ENCODE measurements at regions not wholly inside any gene's neighbourhood (a gene's known extent, or its start where the extent isn't known, plus 50 kb on each side); places are given as distances from the start of the nearest gene placed in this dataset.

DNA sequence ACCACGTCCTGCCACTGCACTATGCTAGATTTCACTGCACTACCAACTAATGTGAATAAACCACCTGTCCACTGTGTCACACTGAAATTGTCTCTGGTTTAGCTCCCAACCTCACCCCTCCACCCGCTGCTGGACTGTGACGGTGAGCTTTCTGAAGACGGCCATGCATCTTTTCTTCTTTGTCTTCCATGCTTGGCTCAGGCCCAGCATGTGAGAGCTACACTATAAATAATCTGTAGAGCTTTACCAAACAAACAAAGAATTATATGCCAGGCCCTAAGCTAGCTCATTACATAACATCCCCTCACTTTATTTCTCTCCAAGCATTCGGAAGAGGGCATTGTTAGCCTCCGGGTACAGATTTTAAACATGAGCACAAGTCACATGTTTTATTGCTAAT lies 633.2 kb downstream of the TNS3 start:
- no peak for TF ChIP-seq POLR2A (IDR thresholded peaks at IDR 0.05)
- TF ChIP-seq, protein P1, sequence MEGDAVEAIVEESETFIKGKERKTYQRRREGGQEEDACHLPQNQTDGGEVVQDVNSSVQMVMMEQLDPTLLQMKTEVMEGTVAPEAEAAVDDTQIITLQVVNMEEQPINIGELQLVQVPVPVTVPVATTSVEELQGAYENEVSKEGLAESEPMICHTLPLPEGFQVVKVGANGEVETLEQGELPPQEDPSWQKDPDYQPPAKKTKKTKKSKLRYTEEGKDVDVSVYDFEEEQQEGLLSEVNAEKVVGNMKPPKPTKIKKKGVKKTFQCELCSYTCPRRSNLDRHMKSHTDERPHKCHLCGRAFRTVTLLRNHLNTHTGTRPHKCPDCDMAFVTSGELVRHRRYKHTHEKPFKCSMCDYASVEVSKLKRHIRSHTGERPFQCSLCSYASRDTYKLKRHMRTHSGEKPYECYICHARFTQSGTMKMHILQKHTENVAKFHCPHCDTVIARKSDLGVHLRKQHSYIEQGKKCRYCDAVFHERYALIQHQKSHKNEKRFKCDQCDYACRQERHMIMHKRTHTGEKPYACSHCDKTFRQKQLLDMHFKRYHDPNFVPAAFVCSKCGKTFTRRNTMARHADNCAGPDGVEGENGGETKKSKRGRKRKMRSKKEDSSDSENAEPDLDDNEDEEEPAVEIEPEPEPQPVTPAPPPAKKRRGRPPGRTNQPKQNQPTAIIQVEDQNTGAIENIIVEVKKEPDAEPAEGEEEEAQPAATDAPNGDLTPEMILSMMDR (IDR thresholded peaks at IDR 0.05), result no peak
- TF ChIP-seq POLR2AphosphoS5 (IDR thresholded peaks at IDR 0.05; ENCODE audit: insufficient read depth in 1 of 2, low read depth in 1 of 2), result no peak
